GM18867 (cell line): ENCODE measurements at regions not wholly inside any gene's neighbourhood (a gene's known extent, or its start where the extent isn't known, plus 50 kb on each side); places are given as distances from the start of the nearest gene placed in this dataset.
"Not testable (repeated sequence)": the region's sequence is repeated elsewhere in the genome, so short reads cannot be mapped to it uniquely, and the experiment has no call there.

Experiments
- ATAC-seq: cut with Tn5 transposase; IDR thresholded peaks from one replicate; pipeline ENCODE4 v1.9.1; 2021; ENCODE audit warnings: mild to moderate bottlenecking, moderate library complexity; ENCODE audit not compliant: unreplicated experiment

DNA sequence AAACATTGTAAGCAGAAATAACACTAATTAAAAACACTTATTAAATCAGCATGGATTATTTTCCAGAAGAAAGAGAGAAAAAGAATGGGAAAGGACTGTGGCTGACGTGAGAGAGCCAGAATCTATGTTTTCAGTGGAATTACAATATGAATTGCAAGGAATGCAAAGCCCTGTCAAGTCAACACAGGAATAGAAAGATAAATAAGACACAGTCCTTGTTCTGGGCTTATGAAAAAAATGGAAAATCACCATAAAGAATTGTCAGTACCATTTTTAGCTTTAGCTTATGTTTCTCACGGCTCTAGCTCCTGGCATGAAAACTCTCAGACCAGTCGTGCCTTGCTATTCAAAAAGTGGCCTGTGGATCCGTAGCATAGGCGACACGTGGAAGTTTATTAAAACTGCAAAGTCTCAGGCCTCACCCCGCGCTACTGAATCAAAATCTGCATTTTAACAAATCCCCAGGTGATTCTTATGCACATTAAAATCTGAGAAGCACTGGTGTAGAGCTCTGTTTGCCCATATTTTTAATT lies 549.1 kb downstream of the RPS29 start:
- no peak for ATAC-seq

DNA sequence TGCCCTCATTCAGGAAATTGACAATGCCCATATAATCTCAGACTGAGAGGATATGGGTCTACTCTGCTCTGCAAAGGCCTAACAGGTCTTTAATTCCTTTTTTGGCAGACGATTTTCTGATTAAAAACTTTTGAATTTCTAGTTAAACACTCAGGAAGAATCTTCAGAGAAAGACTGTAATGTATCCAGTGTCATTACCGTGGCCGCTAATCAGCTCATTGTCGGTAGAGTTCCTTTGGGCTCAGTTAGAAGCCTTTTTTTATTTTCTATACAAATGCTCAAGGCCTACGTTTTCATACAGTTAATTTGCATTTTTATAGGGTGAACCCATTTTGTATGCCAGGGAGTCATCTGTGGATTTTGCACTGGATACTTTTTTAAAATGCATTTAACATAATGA lies 549.9 kb downstream of the RPS29 start:
- ATAC-seq = no peak

DNA sequence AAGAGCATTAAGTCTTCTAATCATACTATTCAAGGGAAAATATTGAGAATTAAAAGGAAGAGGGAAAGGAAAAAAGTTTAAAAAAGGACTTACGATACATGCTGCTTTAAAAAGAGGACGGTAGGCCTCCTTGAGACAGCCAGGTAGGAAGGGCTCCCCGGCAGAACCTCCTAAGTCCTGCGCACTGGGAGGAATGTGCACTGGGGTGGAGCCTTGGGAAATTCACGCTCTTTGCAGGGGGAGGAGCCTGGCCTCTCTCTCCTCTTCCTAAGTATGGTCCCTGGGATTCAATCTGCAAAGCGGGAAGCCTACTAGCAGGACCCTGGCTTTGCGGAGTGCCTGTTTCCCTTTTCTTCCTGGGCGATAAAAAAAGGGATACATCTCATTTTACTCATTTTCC lies 553.0 kb downstream of the RPS29 start:
- no peak for ATAC-seq

DNA sequence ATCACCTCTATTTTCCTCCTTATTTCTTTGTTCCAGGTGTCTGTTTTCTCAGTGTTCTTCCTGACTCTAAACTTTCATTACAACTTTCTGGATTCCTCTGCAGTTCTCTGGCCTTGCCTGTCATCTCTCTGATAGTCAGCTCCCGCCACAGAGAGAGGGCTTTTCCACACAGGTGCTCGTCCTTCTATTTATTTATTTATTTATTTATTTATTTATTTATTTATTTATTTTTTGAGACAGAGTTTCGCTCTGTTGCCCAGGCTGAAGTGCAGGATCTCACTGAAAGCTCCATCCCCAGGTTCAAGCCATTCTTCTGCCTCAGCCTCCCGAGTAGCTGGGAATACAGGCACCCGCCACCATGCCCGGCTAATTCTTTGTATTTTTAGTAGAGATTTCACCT lies 554.5 kb downstream of the RPS29 start:
- not testable (repeated sequence) for ATAC-seq

DNA sequence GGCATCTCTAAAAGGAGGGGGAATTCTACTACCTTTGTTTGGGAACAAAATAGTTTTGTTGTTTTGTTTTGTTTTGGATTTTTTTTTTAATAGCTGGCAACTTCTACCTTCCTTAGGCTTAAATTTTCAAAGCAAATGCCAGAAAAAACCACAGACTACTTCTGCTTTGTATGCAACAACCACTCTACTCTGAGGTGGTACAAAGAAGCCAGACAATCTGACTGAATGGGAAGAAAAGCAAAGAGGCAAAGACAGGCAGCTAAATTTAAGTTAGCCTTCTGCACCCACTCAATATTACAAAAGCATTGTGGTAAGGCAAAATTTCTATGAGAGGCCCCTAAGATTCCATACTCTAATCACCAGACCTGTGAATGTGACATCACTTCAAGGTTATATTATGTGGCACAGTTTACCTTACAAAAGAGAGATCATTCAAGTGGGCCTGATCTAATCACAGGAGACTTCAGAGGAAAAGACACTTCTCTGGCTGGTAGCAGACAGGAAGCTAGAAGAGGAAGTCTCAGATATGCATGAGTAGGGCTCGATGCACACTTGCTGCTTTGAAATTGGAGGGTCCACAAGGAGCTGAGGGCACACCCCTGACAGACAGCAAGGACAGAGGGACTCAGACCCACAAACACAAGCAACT lies 566.6 kb downstream of the RPS29 start:
- ATAC-seq = peak; percentile 72

DNA sequence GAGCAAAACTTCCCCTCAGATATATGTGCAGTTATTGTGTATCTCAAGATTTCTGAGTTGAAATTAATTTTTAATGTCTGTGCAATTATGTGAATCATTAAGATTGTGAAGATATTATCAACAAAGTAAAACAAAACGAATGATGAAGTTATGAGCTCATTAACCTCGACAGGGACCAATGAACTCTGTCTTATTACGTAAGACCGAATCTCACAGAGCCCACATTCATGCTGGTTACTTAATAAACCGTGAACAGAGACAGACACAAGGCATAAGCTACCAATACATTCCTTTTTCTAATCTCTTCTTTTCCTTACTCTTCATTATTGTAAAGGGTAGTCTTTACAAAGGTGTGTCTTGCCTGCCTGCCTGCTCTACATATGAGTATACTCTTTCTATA lies 568.7 kb downstream of the RPS29 start:
- no peak for ATAC-seq

DNA sequence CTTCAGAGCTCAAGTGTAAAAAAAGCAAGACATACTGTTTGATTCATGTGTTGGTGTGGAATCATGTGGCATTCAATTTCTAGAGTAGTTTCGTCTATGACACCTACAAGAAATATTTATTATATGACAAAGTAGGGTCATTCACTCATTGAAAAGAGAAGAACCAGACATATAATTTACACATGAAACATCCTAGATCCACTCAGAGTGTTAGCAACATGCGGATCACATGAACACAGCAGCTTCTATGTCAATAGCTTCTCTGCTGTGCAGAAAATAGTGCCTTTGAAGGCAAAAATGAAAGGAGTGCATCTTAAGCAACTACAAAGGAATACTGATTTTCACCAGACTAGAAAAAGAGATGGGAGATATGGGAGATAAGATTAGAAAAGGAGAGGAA lies 569.8 kb downstream of the RPS29 start:
- ATAC-seq = no peak

DNA sequence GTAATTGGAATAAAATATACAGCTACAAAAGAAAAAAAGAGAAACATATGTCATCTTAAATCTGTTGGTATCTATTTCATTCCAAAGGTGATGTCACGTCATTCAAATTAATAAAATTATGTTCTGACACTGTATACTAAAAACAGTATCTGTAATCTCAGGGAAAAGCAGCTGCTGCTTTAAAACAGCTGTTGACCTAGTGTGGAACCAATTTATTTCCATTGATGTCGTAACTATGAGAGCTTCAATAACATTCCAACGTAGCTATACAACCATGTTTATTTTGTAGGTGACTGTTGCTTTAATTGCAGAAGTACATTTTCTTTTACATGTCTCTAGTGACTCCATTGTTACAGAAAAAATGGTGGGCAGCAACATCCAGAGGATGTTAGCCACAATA lies 571.7 kb downstream of the RPS29 start:
- no peak for ATAC-seq

DNA sequence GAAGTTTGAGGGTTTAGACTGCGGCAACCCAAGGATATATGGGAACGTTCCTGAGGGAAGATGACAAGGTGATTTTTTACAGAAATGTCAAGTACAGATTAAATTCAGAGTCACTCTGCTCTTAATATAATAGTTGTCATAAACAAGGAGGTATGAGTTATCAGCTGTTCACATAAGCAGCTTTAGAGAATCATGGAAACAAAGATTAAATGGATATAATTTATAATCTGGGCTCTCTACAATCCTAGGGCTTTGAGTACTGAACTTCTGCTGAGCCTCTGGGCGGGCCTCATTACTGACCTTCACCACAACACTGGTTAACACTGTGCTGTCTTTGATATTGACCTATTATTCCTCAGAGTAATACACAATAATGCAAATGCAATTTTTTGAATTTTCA lies 577.8 kb downstream of the RPS29 start:
- no peak for ATAC-seq

DNA sequence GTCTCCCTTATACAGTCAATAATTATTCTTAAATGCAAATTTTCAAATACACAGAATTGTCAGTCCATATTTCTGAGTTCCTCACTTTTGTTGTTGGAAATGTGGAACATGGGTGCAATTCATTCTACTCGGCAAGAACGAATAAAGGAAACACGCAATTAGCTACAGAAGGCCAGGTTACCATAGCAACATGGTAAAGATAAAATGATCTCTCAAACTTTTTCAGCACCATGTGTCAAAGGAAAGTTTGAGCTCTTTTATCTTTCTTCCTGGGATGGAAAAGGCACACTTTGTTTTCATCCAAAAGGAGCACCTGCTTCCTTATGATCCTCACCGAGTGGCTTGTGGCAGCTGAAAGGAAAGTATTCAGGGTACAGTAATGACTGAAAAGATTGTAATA lies 595.0 kb downstream of the RPS29 start:
- ATAC-seq = no peak

DNA sequence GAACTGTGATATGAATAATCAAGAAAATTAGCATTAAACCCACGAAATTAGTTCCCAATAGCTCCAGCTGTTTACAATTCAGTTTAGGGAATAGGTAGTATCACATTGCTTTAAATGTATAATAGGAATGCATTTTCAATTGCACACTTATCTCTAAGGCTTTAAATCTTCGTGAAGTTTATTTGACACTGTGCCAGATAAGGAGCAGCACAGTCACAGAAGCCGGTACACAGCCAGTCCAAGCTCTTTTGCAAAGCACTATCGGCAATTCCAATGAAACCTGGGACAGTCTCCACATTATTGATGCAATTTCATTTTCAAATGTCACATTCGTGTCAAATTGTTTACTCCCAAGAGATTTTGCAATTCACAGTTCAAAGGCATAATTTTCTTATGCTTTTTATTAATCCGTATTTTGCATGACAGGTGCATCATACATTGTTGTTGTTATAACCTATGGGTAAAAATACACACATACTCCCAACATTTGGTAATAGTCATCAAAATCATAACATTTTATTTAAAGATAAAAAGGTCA lies 602.8 kb downstream of the RPS29 start:
- ATAC-seq = no peak

DNA sequence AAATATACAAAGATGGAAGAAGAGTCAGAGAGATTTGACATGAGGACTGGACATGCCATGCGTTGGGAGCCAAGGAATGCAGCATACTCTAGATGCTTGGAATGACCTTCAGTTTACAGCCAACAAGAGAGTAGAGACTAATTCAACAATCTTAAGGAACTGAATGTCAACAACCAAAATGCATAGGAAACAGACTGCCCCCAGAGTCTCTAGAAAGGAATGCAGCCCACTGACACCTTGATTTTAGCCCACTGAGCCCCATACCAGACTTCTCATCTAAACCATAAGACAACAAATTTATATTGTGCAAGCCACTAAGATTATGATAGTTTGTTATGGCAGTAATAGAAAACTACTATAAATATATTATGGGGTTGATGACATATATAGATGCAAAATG lies 611.2 kb downstream of the RPS29 start:
- no peak for ATAC-seq

DNA sequence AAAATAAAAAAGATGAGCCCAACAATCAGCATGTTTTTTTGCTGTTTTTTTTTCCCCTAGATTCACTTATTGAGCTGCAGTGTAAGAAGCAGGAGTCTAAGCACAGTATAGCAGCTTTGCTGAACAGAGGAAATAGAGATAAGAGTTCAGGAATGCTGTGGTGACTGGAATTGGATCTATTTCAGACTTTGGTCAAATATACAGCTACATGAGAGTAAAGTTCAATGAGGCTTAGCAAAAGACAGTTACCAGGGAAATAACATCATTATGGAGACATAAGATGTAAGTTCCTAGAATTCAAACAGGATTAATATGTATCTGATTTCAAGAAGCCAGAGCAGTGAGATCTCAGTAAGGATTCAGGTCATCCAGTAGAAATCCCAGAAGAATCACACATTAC lies 613.0 kb downstream of the RPS29 start:
- ATAC-seq = no peak

DNA sequence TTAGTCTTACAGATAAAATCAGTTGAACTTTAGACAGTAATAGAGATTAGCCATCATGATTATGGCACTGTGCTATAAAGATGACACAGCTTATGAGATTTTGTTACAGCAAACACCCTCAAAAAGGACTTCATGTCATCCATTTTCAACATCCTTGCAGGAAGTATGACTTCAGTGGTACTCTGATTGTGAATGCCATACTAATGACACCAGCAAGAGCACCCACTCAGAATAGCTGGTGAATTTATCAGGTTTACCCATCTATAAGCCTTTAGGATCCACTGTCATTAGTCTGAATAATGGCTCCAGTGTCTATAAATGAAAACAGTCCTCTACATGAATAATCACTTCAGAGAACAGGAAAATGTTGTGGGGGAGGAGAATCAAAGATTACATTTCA lies 615.2 kb downstream of the RPS29 start:
- ATAC-seq = no peak

DNA sequence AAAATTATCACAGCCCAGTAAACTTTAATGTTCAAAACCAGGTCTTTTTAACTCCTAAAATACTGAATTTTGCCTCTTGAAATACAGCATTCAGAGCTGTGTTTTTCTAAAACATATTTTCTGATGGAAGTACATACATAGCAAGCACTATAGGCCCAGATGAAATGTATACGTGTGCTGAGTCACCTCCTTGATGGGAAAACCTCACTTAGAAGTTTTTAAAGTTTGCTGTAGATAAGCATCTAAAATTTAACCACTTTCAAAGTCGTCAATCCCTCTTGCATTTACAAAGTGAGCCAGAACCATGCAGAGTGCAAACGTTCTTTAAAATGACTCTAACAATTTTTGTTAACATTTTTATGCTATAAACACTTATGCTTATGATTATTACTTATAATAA lies 618.8 kb downstream of the RPS29 start:
- ATAC-seq = no peak

DNA sequence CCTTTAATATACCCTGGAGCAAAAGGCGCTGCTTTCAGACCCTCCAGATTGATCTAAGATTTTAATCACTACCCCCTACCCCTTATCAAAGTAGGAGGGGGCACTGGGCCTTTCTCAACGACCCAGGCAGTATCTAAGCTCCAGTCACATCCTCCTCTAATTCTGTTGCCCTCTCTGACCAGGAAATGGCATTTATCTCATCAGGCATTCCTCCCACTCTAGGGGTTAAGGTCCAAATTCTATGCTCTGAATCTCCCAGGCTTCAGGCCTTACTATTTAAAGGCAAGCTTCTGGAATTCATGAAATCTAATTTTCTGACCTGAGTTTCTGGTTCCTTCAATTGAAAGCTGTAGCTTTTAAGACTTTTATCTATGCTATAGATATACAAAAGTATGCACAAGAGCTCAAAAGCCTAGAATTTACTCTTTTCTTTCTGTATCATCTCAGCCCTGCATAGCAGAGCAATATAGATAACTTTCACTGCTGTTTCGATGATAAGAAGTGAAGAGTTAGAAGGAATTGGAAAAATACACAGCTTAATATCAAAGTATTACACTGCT lies 622.9 kb downstream of the RPS29 start:
- no peak for ATAC-seq

DNA sequence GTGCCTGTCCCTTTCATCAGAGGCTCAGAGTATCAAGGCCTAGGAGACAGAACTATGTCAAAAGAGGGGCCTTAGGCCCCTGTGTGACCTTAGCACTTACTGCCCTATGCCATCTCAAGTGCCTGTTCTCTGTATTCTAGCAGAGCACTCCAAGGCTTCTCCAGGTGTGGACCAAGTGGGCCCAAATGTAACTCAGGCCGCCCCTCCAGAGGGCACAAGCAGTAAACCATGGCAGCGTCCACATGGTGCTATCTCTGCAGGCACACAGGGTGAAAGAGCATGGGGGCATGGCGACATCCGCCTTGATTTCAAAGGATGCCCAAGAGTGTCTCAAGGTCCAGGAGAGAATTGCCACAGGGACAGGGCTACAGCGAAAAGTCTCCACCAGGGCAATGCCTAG lies 628.7 kb downstream of the RPS29 start:
- no peak for ATAC-seq

DNA sequence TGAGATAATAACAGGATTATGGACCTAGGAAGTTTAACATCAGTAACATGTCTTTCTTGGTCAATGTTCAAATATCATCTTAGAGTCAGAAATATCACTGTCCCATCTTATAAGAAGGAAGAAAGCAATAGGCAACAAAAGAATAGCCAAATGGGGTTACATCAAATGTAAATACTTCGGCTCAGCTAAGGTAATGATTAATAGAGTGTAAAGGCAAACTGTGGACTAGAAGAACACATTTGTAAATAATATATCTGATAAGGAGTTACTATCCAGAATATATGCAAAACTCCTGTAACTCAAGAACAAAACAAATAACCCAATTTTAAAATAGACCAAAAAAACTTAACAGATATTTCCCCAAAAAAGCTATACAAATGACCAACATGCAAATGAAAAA lies 630.3 kb downstream of the RPS29 start:
- ATAC-seq = no peak

DNA sequence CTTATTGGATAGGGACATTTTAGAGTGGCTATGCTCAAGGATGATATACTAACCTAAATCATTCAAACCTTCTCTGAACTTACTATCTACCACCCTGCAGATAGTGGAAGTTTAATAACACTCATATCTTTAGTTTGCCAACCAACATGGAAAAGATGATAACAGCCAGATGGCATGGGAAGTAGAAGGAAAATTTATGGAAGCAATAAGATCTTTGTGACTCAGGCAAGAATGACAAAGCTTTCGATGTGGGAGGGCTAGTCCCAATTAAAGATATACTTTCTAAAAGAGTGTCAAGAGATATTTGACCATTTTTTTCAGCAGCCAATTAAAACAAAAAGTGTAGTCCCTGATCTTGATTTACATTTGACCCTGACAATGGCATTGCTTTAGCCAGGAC lies 631.7 kb downstream of the RPS29 start:
- ATAC-seq = no peak

DNA sequence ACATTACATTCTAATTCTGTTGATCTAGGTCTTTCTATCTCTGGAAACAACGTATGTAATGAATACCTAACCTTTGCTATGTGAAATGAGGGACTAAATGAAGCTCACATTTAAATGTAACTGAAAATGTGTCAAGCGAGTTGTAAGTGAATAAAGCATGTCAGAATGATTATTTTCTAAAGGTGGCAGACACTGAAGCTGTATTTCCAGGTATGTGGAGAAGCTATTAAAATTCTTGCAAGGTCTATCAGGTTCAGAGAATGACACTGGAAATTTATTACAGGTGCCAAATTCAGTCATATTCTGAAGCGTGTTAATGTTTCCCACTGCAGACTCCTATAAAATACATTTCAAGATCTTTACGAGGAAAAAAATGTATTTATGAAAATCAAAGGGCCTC lies 641.4 kb downstream of the RPS29 start:
- no peak for ATAC-seq

DNA sequence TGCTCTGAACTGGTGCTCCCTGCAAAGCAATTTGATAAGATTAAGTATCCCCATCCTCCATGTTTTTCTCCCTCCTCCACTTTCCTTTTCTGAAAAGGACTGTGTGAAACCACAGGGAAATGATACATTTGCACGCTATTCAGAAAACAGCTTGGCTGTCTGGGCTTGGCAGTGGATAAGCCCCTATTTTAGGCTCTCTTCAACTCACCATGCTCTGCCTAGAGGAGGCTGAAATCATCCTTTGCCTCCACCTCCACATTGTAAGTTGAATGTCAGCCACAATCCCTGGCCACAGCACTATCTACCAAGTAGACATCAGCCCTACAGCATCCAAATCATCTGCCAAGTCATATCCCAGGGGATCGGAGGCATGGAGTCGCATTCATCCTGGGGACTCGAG lies 642.3 kb downstream of the RPS29 start:
- ATAC-seq = no peak

DNA sequence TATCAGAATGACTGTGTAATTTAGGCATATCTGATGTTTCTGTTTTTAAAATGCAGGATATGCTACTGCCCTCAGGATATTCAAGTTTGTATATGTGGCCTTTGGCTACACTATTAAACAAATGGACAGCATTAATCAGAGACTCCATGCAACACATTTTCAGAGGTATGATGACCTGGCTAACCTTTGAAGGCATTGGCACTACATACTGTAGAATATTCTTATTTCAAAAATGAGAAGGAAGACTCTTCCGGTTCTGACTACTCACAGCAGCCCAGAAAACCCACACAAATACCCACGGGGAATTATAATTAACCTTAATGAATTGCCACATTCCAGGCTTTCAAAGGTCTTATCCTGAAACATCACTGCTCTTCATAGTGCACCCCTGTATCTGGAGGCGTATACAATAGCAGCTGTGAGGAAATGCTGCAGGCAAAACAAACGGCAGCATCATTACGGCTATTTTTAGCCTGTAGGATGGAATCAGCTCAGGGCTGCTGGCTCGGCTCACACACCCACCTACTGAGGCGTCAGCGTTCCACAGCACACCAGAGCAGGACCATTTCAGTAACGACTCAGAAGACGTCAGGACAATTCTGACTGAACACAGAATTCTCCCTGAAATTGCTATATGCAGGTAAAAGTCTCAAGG lies 648.5 kb downstream of the RPS29 start:
- ATAC-seq = no peak
